ENCODE measurements at regions not wholly inside any gene's neighbourhood (a gene's known extent, or its start where the extent isn't known, plus 50 kb on each side); places are given as distances from the start of the nearest gene placed in this dataset.
"Not testable (repeated sequence)": the region's sequence is repeated elsewhere in the genome, so short reads cannot be mapped to it uniquely, and the experiment has no call there.

DNA sequence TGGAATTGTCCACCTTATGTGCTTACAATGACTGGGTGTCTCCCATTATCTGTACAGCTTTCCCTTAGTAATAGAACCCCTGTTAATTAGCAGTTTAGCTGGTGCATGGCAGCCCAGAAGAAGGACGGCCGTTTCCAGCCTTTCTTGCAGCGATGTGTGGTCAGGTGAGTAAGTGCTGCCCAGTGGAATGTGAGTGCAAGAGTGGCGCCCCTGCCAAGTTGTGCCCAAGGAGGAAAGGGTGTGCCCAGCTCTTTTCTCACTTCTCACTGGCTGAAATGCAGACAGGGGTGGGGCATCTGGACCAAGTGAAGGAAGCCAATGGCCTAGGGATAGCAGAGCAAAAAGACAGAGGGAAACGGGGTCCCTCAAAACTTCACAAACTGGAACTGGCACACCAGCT, 296.8 kb downstream of the PREX1 start:
- no peak for DNase-seq (ENCODE audit: low spot score)

DNA sequence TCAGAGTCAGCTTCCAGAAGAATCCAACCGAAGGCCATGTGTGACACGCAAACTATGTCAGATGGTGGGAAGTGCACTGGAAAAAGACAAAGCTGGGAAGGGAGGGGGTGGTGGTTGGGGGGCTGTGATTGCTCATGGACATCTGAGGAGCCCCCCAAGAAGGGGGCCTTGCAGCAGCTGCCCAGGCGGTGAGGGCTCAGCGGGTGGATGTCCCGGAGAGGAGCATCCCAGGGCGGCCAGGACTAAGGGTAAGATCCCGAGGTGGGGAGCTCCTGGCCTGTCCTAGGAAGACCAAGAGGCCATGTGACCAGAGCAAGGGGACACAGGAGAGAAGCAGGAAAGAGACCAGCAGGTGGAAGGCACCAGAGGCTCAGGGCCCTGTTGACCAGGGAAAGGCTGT, 299.5 kb downstream of the PREX1 start:
- DNase-seq (ENCODE audit: low spot score) = no peak

DNA sequence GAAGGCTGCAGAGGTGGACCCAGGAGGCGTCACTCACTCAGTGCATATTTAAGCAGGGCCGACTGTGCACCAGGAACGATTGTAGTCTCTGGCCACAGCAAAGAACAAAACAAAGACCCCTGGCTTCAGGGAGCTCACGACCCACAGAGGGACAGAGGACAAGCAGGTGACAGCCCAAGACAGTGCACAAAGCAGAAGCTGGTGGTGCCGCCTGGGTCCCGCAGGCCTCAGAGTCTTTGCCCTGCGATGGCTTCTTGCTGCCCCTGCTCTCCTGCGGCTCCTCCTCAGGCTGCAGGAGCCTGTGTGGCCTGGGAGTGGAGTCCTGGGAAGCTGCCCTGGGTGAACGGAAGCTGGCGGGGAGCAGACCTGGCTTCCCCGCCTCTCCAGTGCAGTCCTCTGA, 300.0 kb downstream of the PREX1 start:
- DNase-seq (ENCODE audit: low spot score) = no peak

DNA sequence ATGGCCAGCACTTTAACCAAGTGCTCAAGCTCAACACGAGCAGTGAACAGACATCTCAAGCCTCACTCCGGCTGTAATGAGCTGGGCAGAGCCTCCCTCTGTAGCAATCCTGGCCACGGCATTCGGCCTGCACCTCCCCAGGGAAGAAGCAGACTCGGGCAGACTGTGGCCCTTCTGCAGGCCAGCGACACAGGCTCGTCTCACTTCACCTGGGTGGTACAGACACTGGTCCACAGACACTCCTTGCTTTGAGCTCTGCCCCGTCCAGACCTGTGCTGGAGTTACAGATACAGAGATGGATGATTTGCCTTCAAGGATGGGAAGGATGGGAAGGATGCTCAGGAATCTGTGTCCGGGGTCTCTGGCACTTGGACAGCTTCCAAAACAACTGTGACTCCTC, 300.9 kb downstream of the PREX1 start:
- no peak for DNase-seq (ENCODE audit: low spot score)

DNA sequence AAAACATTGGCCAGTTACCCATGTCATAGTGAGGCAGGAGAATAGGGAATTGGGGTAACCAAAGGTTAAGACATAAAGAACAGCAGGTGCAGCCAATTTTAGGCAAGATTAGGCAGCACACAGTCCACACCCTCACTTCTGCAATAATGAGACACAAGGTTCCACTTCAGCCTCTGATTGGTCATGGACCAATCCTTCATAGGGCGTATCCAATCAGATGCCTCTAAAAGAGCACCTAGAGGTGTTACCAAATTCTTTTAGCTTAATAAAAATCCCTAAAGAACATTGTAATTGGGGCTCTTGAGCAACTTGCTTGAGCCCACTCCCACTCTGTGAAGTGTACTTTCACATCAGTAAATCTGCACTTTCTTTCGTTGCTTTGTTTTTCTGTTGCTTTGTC, 302.4 kb downstream of the PREX1 start:
- no peak for DNase-seq (ENCODE audit: low spot score)

DNA sequence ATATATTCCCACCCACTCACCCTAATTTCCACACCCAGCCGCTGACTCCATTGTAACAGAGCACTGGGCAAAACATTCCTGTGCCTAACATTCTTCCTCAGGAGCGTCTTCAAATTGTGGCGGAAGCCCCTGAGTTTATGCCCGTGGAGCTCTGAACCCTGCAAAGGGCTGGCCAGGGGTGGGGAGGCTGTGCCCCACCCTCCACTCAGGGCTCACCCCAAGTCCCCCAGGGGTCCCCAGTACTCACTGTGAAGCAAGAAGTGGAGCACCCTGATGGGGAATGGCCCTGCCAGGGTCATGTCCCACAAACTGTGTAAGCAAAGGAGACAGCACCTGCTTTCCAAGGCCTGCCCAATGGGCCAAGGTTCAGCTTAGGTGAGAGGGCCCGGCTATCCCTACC, 303.2 kb downstream of the PREX1 start:
- no peak for DNase-seq (ENCODE audit: low spot score)

DNA sequence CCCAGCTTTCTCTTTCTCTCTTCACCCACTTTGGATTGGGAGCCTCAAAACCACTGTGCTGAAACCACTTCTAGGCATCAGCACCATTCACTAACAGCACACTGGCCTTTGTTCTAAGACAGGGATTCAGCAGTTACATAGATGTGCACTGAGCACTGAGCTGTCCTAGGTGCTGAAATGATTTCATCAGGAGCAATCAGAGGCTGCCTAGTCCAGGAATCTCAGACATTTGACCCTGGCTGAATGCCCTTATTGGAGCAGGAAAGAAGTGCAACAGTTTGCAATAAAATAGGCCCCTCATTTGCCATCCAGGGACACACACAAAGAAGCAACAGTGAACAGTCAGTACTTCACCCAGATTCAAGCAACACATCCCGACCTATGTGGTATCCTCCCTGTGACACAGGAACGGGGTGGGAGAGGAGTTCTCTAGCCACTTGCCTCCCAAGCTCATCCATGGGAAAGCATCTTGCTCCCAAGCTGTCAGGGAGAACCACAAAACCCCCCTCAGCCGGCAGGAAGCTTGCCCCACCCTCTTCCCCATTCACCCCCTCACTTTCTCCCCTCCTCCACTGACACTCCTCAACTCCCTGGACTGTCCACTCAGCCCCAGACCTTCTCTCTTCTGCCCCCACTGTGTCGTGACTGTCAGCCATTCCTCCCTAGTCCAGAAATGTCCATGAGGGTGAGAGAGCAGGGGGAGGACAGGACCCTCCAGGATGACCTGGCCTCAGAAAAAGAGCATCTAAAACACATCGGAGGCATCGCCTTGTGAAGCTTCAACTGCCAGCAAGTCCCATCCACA, 304.4 kb downstream of the PREX1 start:
- peak; percentile 50 for DNase-seq (ENCODE audit: low spot score)

DNA sequence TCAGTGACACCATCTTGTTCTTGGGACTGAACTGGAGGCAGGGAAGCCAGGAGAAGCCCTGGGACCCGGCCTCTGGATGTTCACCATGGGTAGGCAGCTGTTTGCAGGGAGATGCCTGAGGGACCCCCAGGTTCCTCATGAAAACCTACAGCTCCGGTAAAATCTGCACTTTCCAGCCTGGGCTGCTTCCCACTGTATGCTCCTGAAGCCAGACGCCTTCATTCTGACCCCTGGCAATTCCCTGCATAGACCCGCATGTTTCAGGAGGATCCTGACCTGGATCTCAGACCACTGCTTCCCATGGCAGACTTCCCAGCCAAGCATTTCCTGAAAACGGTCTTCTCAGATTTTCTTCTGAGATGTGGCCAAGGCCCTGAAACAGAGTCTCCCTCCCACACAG, 306.7 kb downstream of the PREX1 start:
- no peak for DNase-seq (ENCODE audit: low spot score)

DNA sequence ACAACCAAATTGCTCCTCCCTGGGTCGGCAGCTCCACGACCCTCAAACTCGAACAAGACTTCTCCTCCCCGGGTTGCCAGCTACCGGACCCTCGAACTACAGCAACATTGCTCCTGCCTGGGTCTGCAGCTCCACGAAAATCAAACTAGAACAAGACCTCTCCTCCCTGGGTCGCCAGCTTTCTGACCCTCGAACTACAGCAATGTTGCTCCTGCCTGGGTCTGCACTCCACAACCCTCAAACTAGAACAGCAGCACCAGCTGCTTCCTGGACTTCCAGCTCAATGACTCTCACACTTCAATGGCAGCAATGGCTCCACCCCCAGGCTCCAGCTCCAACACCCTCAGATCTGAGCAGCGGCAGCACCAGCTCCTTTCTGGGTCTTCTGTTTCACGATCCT, 311.6 kb downstream of the PREX1 start:
- DNase-seq (ENCODE audit: low spot score) = not testable (repeated sequence)

DNA sequence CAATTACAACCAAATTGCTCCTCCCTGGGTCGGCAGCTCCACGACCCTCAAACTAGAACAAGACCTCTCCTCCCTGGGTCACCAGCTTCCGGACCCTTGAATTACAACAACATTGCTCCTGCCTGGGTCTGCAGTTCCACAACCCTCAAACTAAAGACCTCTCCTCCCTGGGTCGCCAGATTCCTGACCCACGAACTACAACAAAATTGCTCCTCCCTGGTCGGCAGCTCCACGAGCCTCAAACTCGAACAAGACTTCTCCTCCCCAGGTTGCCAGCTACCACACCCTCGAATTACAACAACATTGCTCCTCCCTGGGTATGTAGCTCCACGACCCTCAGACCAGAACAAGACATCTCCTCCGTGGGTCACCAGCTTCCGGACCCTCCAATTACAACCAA, 313.2 kb downstream of the PREX1 start:
- not testable (repeated sequence) for DNase-seq (ENCODE audit: low spot score)

DNA sequence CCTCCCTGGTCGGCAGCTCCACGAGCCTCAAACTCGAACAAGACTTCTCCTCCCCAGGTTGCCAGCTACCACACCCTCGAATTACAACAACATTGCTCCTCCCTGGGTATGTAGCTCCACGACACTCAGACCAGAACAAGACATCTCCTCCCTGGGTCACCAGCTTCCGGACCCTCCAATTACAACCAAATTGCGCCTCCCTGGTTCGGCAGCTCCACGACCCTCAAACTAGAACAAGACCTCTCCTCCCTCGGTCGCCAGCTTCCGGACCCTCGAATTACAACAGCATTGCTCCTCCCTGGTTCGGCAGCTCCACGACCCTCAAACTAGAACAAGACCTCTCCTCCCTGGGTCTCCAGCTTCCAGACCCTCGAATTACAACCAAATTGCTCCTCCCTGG, 315.3 kb downstream of the PREX1 start:
- DNase-seq (ENCODE audit: low spot score) = not testable (repeated sequence)

DNA sequence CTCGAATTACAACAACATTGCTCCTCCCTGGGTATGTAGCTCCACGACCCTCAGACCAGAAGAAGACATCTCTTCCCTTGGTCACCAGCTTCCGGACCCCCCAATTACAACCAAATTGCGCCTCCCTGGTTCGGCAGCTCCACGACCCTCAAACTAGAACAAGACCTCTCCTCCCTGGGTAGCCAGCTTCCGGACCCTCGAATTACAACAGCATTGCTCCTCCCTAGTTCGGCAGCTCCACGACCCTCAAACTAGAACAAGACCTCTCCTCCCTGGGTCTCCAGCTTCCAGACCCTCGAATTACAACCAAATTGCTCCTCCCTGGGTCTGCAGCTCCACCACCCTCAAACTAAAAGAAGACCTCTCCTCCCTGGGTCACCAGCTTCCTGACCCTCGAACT, 322.7 kb downstream of the PREX1 start:
- DNase-seq (ENCODE audit: low spot score) = not testable (repeated sequence)

DNA sequence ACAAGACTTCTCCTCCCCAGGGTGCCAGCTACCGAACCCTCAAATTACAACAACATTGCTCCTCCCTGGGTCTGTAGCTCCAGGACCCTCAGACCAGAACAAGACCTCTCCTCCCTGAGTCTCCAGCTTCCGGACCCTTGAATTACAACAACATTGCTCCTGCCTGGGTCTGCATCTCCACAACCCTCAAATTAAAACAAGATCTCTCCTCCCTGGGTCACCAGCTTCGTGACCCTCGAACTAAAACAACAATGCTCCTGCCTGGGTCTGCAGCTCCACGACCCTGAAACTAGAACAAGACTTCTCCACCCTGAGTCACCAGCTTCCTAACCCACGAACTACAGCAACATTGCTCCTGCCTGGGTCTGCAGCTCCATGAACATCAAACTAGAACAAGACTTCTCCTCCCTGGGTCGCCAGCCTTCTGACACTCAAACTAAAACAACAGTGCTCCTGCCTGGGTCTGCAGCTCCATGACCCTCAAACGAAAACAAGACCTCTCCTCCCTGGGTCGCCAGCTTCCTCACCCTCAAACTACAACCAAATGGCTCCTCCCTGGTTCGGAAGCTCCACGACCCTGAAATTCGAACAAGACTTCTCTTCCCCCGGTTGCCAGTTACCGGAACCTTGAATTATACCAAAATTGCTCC, 324.5 kb downstream of the PREX1 start:
- DNase-seq (ENCODE audit: low spot score) = no peak

DNA sequence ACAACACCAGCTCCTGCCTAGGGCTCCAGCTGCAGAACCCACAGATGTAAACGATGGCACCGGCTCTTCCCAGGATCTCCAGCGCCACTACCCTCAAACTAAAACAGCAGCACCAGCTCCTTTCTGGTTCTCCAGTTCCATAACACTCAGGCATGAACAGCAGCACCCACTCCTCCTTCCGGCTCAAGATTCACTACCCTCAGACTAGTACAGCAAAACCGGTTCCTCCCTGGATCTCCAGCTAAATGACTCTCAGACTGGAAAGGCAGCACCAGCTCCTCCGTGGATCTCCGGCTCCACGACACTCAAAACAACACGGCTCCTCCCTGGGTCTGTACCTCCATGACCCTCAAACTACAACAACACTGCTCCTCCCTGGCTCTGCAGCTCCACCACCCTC, 325.0 kb downstream of the PREX1 start:
- no peak for DNase-seq (ENCODE audit: low spot score)

DNA sequence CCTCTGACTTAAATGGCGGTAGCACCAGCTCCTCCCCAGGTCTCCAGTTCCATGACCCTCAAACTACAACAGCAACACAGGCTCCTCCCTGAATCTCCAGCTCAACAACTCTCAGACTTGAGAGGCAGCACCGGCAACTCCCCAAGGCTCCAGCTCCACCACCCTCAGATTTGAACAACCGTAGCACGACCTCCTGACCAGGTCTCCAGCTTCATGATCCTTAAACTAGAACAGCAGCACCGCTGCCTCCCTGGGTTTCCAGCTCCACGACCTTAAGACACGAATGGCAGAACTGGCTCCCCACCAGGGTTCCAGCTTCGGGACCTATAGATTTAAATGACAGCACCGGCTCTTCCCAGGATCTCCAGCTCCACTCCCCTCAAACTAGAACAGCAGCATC, 325.8 kb downstream of the PREX1 start:
- DNase-seq (ENCODE audit: low spot score) = no peak

DNA sequence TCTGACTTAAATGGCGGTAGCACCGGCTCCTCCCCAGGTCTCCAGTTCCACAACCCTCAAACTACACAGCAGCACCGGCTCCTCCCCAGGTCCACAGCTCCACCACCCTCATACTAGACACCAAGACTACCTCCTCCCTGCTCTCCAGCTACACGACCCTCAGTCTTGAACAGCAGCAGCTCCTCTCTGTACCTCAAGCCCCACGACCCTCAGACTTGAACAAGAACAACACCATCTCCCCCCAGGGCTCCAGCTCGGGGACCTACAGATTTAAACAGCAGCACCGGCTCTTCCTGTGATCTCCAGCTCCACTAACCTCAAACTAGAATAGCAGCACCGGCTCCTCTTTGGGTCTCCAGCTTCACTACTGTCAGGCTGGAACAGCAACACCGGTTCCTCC, 326.9 kb downstream of the PREX1 start:
- not testable (repeated sequence) for DNase-seq (ENCODE audit: low spot score)

DNA sequence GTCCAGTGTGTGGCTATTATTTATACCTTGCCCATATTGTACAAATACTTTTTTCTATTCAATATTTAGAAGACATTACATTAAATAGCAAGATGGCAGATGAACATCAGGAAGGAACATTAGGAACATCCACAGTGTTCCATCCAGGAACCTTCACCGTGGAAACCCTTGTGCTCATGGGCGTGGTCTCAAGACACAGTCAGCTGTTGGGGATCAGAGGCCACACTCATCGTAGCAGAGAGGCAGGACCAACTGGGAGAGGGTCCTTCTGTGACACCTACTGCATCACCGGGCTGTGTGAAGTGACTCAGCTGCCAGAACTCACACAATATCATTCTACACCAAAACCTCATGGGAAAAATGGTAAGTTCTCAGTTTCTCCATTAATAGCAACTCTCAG, 328.9 kb downstream of the PREX1 start:
- not testable (repeated sequence) for DNase-seq (ENCODE audit: low spot score)

DNA sequence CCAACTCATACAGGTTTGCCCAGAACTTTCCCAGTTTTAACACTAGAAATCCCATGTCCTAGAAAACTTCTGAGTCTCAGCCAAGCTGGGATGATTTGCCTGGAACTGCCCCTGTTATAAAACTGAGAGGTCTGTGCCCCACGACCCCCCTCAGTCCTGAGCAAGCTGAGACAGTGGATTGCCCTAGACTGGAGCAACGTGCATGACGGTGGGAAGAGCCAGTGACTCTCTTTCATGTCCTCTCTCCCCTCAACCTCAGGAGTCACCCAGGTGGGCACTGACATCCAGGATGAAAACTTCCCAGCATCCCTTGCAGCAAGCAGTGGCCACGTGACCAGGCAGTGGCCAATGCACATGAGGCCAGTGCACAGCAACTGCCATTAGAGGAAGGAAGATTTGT, 329.7 kb downstream of the PREX1 start:
- DNase-seq (ENCODE audit: low spot score) = not testable (repeated sequence)

DNA sequence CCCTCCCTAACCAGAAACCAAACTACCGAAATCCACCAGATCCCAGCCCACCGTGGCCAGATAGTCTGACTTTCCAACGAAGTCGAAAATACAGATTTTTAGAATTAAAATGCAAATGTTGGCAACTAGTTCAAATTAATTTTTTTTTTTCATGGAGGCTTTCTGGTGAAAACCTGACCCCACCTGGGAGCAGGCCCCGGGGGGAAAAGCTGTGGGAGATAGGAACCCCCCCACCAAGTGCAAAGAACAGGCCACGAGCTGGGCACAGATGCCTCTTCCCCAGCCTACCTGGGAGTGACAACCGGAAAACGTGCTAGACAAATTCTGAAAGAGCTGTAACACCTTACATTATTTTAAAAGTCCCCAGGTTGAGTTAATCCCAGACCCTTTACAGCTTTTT, 333.8 kb downstream of the PREX1 start:
- DNase-seq (ENCODE audit: low spot score) = no peak

DNA sequence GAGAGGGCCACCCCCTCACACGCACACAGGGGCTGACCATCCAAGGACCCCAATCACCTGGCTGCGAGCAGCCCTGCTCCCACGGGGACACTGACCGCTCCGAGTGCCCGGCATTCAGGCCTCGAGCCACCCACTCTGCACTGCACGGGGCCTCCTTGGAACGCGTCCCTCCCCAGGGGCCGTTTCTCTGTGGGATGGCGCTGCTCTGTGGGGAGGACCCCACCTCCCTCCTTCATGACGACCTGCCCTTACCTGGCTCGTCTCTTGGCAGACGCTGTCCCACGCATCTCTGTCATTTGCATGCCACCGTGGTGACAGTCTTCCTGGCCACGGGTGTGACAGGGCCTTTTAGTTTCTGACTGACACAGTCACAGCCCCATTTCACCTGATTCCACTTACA, 334.5 kb downstream of the PREX1 start:
- DNase-seq (ENCODE audit: low spot score) = not testable (repeated sequence)

DNA sequence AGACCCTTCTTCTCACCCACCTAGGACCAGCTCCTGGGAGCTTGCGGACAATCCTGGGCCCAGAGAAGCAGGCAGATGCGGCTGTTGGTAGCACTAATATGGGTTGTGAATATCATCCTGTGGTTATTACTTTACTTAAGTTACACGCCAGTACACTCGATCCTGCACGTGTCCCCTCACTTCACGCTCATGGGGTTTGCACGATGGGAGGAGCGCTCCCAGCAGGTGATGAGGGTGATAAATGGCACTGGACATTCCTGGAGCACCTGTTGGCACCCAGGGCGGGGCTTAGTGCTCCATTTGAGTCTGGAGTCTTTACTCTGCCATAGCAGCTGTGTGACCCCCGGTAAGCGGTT, 335.1 kb downstream of the PREX1 start:
- no peak for DNase-seq (ENCODE audit: low spot score)

DNA sequence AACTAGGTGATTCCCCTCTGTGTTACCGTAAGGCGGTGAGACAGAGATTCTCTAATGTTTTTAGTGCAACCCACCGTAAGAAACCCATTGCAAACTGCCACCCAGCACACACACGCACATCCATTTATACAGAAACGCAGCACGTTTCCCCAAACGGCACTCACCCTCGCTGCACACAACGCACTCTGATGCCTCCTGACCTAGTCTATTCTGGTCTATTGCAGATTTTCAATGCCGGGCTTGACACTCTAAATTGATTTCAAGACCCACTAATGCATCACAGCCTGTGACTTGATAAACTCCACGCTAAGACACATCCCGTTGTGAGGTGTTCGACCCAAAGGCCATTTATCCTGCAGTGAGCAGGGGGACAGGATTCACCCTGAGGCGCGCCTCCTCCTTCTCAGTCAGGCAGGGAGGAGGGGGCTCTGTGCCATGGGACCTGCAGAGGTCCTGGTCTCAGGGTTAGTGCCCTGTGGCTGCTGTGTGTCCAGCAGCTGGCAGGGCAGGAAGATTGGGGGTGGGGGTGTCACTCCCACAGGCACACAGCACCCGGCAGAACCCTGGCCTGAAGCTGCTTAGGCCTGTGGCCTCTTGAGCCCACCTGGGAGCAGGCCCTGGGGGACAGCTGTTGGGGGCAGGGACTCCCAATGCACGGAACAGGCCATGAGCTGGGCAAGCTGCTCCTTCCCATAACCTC, 335.6 kb downstream of the PREX1 start:
- no peak for DNase-seq (ENCODE audit: low spot score)

Measured in AG08396 (cell line).